VCaP (cell line): ENCODE measurements at regions not wholly inside any gene's neighbourhood (a gene's known extent, or its start where the extent isn't known, plus 50 kb on each side); places are given as distances from the start of the nearest gene placed in this dataset.
A peak's percentile ranks its signal among the peaks of the same experiment; 100 is the strongest.

Experiments used
- H3K27ac ChIP-seq: fragments of 450-650 bp; 2 replicates; pipeline ENCODE4 v1.5.1; 2017
- CTCF ChIP-seq: fragments of 450-650 bp; conservative IDR thresholded peaks from 2 replicates; pipeline ENCODE4 v1.5.1; 2017; ENCODE audit warnings: mild to moderate bottlenecking, moderate library complexity

GRCh38 chr1:110816945-110817344 is 56.0 kb upstream of the CD53 start:
- H3K27ac ChIP-seq = peak overlapping the region; percentile 29
- no peak for TF ChIP-seq CTCF

- no peak for TF ChIP-seq CTCF
- H3K27ac ChIP-seq = no peak overlapping the region
Observed at GRCh38 chr1:110811529-110811928, 61.4 kb upstream of the CD53 start.

- TF ChIP-seq CTCF = no peak
- 0 out of 2 replicates have a peak overlapping the region, but pooled peaks have one; percentile 41 for H3K27ac ChIP-seq
Observed at GRCh38 chr1:110800079-110800478, 72.9 kb upstream of the CD53 start.

GRCh38 chr1:110798691-110799256 is 74.2 kb upstream of the CD53 start:
- peak overlapping the region; percentile 41 for H3K27ac ChIP-seq
- no peak for TF ChIP-seq CTCF

GRCh38 chr1:110788673-110789072 is 84.3 kb upstream of the CD53 start:
- no peak overlapping the region for H3K27ac ChIP-seq

GRCh38 chr1:110787328-110788071 is 85.4 kb upstream of the CD53 start:
- no peak for TF ChIP-seq CTCF
- H3K27ac ChIP-seq = no peak overlapping the region

More at GRCh38 chr1:110788673-110789072, 84.3 kb upstream of the CD53 start:
- no peak for TF ChIP-seq CTCF

- no peak overlapping the region for H3K27ac ChIP-seq
- TF ChIP-seq CTCF = no peak
Observed at GRCh38 chr1:110786802-110787327, 86.1 kb upstream of the CD53 start.
